GM12874 (cell line): ENCODE measurements at regions not wholly inside any gene's neighbourhood (a gene's known extent, or its start where the extent isn't known, plus 50 kb on each side); places are given as distances from the start of the nearest gene placed in this dataset.

Experiments
- TF ChIP-seq, protein P1 (sequence below): IDR thresholded peaks from 2 replicates; pipeline ENCODE4 v1.5.1; 2011; ENCODE audit warnings: low read depth, mild to moderate bottlenecking, control low read depth, low read length, moderate library complexity; ENCODE audit not compliant: insufficient read depth

DNA sequence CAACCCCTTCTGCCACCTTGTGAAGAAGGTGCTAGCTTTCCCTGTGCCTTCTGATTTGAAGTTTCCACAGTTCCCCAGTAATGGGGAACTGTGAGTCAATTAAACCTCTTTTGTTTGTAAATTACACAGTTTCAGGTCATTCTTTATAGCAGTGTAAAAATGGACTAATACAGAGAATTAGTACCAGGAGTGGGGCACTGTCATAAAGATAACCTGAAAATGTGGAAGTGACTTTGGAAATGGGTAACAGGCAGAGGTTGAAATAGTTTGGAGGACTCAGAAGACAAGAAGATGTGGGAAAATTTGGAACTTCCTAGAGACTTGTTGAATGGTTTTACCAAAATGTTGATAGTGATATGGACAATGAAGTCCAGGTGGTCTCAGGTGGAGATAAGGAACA lies 131.0 kb upstream of the HAND2 start:
- TF ChIP-seq, protein P1, sequence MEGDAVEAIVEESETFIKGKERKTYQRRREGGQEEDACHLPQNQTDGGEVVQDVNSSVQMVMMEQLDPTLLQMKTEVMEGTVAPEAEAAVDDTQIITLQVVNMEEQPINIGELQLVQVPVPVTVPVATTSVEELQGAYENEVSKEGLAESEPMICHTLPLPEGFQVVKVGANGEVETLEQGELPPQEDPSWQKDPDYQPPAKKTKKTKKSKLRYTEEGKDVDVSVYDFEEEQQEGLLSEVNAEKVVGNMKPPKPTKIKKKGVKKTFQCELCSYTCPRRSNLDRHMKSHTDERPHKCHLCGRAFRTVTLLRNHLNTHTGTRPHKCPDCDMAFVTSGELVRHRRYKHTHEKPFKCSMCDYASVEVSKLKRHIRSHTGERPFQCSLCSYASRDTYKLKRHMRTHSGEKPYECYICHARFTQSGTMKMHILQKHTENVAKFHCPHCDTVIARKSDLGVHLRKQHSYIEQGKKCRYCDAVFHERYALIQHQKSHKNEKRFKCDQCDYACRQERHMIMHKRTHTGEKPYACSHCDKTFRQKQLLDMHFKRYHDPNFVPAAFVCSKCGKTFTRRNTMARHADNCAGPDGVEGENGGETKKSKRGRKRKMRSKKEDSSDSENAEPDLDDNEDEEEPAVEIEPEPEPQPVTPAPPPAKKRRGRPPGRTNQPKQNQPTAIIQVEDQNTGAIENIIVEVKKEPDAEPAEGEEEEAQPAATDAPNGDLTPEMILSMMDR: no peak

DNA sequence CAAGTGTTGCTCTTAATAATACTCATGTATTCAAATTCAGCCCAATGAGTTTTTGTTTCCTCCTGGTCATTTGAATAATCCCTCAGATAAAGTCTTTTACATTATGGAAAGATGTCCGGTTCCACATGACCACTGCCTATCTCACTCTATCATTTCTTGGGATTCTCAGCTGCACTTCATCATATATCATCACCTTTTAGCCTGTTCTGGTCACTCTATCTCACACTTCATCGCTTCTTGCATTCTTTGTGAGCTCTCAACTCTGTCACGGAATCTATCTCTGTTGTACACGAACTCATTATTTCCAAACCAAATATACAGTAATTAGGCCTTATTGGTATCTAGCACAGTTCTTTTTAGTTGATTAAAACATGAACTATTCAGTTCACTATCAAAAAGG lies 126.9 kb upstream of the HAND2 start:
- TF ChIP-seq, protein P1: no peak

DNA sequence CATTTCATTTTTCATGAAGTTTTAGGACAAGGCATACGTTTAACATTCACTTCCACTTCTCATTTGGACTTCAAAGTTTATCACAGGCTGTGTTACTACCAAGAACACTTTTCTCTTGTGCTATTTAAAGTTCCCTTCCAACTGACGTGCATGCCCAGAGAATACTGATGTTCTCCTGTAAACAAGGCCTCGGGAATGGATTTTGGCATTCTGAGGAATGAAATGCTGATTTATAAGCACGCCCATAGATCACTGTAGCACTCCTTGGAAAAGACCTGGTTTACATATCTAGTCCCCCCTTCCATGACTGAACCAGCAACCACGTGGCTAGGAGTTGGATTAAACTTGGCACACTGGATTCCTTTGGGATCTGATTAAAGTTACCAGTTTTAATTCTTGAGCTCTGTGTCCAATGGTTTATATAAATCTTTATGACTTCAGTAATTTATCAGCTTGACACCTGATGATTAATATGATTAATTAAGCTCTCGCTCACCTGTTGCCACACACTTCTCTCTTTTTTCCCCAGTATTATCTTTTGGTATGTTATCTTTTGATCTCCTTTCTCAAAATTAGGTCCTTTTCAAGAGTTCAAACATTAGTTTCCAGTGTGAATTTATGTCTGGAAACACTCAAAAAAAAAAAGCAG lies 122.4 kb upstream of the HAND2 start:
- TF ChIP-seq, protein P1: no peak

DNA sequence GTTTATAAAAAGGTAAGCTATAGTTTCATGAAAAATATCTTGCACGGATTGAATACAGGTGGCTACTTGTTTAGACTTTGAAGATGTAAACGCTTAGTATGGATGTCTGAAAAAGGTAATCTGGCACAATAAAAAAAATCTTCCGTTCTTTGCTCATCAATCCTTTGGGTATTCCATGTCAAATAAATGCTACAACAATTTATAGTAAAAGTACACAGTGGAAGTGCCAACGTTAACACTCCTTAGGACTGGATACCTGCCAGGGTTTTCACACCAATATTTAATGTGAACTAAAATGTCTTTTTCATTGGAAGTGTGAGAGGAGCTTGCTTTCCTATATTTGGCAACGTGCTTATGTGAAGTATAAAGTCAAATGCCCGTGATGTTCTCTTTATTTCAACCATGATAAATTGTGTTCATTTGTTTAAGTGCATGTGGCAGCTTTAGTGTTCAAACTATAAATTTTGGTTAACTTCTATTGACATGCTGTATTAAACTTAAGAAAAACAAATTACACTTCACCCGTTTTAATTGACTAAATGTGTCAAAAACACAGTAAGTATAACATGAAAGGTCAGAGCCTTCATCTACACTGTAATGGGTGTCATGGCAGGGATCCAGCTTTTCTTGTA lies 121.7 kb upstream of the HAND2 start:
- TF ChIP-seq, protein P1: no peak

DNA sequence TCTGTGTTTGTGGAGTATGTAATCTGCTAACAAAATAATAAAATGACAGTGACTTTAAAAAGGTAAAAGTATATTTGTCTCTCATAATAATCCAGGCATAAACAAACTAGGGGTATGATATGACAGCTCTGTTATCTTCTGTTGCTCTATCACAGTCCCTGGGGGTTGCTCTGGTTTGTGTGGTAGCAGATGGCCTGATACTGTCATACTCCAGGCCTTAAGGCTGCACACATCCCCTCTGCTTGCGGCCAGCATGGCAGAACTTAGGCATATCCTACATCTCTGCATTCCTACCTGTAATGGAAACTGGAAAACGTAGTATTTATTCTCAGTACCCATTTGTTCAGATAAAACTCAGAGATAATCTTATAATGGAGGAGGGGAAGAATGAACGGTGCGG lies 117.9 kb upstream of the HAND2 start:
- TF ChIP-seq, protein P1: no peak

DNA sequence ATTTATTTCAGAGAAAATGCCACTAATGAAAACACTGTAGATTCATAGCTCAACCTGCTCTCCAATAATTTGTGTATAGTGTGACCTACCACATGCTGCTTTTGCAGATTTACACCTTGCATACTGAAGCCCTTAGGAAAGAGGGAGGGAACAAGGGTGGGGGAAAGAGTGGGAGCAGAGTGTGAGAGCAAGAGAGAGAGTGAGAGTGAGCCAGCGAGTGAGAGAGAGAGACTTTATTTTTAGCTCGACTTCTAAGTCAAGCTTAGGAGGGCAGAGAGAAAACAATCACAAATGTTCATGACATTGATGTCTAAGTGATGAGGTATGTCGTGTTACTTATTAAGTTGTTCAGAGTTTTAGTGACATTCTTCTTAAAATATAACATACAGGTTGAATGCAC lies 112.5 kb upstream of the HAND2 start:
- TF ChIP-seq, protein P1: no peak

DNA sequence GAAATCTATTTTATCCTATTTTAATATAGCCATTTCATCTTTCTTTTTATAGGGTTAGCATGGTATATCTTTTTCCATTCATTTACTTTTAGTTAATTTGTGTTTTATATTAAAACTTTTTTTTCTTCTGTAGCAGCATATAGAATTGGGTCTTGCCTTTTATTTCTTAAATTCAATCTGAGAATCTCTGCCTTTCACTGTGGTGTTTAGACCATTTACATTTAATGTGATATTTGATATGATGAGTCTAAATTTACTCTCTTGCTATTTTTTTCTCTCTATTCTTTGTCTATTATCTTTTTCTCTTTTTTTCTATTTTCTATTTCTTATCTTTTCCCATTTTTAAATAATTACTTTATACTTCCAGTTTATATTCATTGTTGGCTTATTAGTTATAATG lies 105.4 kb upstream of the HAND2 start:
- TF ChIP-seq, protein P1: no peak
